ES-I3 (cell line): ENCODE measurements at regions not wholly inside any gene's neighbourhood (a gene's known extent, or its start where the extent isn't known, plus 50 kb on each side); places are given as distances from the start of the nearest gene placed in this dataset.

Experiments used
- H3K36me3 ChIP-seq: 2 replicates; pipeline ENCODE4 v1.6.1; 2013; ENCODE audit warnings: mild to moderate bottlenecking, low read length, control low read depth, moderate library complexity; ENCODE audit not compliant: insufficient read depth
- H3K4me1 ChIP-seq: 2 replicates; pipeline ENCODE4 v1.6.1; 2013; ENCODE audit warnings: mild to moderate bottlenecking, control low read depth, low read length; ENCODE audit not compliant: insufficient read depth
- H3K9ac ChIP-seq: 2 replicates; pipeline ENCODE4 v1.6.1; 2013; ENCODE audit warnings: low read depth, mild to moderate bottlenecking, low read length, moderate library complexity
- H3K9me3 ChIP-seq: 2 replicates; pipeline ENCODE4 v1.6.1; 2013; ENCODE audit warnings: mild to moderate bottlenecking, low read length, moderate library complexity; ENCODE audit not compliant: control insufficient read depth, insufficient read depth

DNA sequence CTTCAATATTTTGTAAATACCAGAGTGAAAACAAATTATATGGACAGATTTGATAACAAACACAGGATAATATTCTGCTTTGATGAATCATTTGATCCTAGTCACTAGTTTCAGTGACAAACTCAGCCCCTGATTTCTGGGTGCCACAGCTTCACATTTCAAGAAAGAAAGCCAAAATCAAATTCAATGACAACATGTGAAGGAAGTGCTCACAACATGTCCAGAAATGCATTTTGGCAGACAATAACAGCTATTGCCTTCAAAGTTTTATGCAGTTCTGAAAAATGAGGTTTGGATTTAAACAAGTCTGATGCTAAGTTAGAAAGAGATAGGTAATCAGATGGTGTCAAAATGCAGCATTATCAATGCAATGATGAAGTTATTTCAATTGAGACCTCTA, 106.9 kb upstream of the PIEZO2 start:
- no peaks in the 10 kb centered on the region for H3K9me3 ChIP-seq
- H3K4me1 ChIP-seq = peaks cover 1% of the 10 kb centered on the region; the same call in 1 of the 2 replicates
- H3K9ac ChIP-seq = no peak overlapping the region
- H3K36me3 ChIP-seq = no peaks in the 10 kb centered on the region

DNA sequence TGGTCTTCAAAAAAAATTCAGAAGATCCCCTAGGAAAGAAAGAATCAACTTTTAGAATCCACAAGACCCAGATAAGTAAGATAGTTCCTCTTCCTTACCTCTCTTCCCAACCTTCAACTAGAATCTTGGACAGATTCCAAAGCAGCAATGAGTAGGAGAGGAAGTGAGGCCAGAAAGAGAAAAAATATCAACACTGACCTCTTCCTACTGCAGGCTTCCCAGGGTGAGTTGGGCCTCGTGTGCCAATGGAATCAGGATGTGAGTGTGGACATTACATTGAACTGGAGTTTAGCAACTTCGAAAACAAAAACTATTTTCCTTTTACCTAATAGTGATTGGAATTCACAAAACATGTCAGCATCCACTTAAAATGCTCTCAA, 102.5 kb upstream of the PIEZO2 start:
- H3K4me1 ChIP-seq = no peaks in the 10 kb centered on the region
- no peaks in the 10 kb centered on the region for H3K9me3 ChIP-seq
- H3K36me3 ChIP-seq = no peaks in the 10 kb centered on the region
- no peak overlapping the region for H3K9ac ChIP-seq

DNA sequence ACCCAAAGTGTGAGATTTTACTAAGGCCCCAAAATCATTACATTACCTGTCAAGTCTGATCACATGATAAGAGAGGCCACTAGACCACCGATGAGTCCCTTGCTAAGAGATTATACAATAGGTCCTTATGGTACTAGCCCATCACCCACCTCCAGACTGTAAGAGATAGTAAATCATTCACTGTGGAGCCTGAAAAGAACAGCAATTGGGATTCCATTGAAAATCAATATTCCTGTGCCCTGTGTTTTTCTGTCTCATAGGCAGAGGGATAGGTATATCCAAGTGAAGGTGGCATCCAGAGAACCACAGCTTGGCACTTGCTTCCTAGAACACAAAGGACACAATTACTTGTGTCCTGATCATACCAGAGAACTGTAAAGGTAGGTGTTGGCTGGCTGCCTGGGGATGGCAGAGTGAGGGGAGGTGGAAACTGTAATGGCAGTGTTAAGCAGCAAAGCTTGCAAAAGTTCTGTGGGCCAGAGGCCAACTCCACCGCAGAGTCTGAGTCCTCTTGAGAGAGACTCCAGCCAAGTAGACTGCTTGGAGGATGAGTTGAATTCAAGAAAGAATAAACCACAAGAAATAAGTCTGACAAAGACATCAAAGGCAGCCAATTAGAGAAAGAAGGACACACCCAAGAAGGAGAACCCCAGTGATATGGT, 102.0 kb upstream of the PIEZO2 start:
- Histone ChIP-seq H3K9me3 (no peaks in the 10 kb centered on the region), H3K4me1 (no peaks in the 10 kb centered on the region), H3K9ac (no peak overlapping the region), H3K36me3 (no peaks in the 10 kb centered on the region)

DNA sequence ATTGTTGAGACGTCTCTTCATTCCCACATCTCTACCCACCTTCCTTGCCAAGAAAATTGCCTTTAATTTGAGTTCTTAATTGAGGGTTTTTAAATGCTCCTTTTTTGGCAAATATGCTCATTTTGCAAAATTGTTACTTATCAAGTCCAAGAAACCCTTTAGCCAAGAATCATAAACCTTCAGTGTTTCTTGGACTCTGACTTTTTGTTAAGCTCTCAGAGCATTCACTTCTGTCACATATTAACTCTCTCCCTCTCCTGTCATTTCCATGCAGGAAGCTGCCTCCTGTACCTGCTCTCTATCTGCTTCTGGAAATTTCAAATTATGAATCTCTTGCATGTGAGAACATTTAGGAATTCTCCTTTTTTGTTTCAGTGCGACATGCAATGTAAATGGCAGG, 100.0 kb upstream of the PIEZO2 start:
- H3K36me3 ChIP-seq = no peaks in the 10 kb centered on the region
- H3K9ac ChIP-seq = no peak overlapping the region
- H3K9me3 ChIP-seq = no peaks in the 10 kb centered on the region
- no peaks in the 10 kb centered on the region for H3K4me1 ChIP-seq

DNA sequence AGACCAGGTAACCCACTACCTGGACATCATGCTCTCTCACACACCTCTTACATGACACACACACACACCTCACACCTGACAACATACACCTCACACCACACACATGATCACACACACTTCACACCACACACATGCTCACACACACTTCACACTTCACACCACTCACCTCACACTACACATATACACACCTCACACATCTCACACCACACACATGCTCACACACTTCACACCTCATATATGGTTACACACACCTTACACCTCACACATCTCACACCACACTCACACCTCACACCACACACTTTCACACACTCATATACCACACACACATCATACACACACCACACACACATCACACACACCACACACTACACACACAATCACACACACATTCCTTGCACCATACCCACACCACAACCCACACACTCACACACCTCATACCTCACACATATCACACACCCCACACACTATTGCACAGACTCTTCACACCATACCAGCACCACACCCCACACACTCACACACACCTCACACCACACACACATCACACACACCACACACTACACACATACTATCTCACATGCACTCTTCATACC, 98.1 kb upstream of the PIEZO2 start:
- H3K36me3 ChIP-seq = no peaks in the 10 kb centered on the region
- no peak overlapping the region for H3K9ac ChIP-seq
- no peaks in the 10 kb centered on the region for H3K4me1 ChIP-seq
- no peaks in the 10 kb centered on the region for H3K9me3 ChIP-seq

DNA sequence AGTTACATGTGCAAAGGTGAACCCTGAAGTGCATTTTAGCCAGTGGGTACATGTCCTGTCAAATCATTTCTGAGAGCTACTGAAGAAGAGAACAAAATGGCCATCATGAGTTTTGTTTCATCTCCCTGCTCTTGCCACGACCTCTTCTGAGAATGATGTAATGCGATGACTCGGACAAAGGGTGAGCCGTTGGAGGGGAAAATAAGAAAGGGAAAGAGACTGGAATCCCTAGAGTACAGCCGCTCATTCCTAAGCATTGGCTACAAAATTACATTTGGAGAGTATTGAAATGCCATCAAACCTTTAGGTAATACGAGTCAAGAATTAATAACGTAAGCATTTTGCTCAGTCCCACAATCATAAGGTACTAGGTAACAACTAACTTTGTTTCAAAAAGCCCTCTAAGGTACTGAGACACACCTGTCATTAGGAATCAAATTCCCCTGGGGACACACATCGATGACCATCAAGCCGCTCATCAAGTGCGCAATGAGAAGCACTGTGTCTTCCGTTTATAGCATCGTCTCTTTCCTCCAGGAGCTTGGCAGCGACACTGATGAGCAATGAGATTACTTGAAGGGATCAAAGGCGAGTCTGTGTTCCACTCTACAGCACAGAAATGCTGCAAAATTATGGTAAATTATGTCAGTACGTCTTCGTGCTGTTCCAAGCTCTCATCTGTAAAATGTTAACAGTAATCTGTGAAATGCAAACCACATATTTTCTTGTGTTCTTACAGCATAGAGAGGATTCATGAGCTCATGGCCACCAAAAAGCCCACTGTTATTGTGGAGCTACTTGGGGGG, 97.3 kb upstream of the PIEZO2 start:
- no peaks in the 10 kb centered on the region for H3K36me3 ChIP-seq
- H3K9me3 ChIP-seq = no peaks in the 10 kb centered on the region
- H3K4me1 ChIP-seq = no peaks in the 10 kb centered on the region

DNA sequence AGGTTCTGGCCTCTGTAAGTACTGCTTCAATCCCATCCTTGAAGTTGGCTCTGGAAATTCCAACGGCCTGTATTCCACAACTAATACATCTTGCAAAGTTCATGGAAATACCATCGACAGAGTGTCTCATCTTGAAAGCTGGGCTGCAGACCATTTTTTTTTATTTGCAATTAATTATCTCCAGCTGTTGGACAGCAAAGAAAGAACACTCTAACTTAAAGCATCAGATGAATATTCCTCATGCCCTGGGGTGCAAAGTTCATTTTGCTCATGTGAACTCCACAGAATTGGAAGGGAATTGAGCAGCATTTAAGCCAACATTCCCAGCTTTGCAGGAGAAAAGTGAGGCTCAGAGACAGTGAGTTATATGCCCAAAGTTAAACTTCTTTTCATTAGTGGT, 96.5 kb upstream of the PIEZO2 start:
- H3K36me3 ChIP-seq = no peaks in the 10 kb centered on the region
- no peaks in the 10 kb centered on the region for H3K9me3 ChIP-seq
- no peaks in the 10 kb centered on the region for H3K4me1 ChIP-seq
- H3K9ac ChIP-seq = no peak overlapping the region

More for the DNA sequence above, 97.3 kb upstream of the PIEZO2 start:
- no peak overlapping the region for H3K9ac ChIP-seq

DNA sequence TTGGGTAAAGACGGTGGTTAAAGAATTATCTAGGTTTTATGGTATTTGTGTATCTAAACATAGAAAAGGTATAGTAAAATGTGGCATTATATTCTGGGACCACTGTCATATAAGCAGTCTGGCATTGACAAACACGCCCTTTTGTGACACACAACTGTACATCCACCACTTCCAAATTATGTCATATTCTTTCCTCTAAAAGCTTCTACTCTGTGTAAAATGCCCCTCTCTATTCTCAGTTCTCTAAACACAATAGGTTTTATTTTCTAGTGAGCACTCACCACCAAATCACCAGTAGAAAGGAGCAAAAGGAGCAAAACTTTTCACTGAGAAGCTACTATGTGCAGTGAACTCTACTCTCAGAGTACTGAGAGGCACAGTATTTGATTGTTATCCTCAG, 88.1 kb upstream of the PIEZO2 start:
- no peaks in the 10 kb centered on the region for H3K9me3 ChIP-seq
- H3K4me1 ChIP-seq = no peaks in the 10 kb centered on the region
- H3K36me3 ChIP-seq = no peaks in the 10 kb centered on the region
- H3K9ac ChIP-seq = no peak overlapping the region

DNA sequence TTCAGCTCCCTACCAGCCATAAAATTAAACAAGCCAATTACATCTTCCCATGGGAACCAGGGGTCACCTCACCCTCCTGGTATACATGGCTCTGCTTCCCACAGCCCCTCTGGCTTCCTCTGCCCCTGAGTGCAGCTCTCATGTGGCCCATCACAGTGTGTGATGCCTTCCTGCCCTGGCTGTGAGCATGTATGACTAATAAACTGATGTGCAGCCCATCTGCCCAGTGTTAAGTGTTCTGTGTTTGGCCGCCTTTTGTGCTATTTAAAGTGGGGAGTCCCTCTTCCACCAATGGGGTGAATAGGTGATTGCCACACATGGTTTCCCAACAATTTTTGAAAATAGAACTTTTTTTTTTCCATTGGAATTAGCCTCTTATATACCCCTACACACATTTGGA, 87.7 kb upstream of the PIEZO2 start:
- Histone ChIP-seq H3K4me1 (no peaks in the 10 kb centered on the region), H3K9ac (no peak overlapping the region), H3K9me3 (no peaks in the 10 kb centered on the region), H3K36me3 (no peaks in the 10 kb centered on the region)

DNA sequence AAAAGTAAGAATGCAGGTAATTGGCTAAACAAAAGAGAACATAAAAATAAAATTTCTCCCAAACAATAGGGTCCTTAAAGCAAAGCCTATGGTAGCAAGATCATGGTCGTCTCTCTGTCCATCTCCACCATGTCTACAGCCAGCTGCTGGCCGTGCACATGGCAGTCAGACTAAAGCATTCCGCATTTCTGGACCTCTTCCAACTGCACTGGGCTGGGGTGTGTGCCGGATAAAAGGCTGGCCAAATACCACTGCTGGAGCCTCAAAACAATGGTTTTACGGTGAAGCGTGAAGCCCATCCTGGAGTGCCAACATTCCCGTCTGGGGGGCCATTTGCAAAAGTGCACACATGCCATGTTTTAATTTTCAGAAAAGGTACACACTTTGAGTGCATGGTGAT, 74.8 kb upstream of the PIEZO2 start:
- Histone ChIP-seq H3K4me1 (no peaks in the 10 kb centered on the region), H3K9me3 (no peaks in the 10 kb centered on the region), H3K9ac (no peak overlapping the region), H3K36me3 (no peaks in the 10 kb centered on the region)

DNA sequence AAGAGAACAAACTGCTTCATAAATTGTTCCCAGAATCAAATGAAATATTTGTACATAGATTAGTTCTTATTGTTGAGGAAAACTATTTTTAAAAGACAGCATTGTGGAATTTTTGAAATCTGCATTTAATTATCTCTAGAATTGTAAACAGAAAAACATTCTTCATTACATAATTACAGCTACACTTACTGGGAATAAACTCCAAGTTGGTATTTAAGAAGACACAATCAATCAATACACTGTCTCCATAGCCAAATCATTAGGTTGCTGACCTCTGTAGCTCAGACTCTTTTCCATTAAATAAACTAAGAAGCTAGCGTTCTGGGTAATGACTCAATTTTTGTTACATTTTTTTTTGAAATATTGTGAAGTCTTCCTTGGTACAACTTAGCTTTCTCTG, 70.2 kb upstream of the PIEZO2 start:
- Histone ChIP-seq H3K36me3 (no peaks in the 10 kb centered on the region), H3K9me3 (no peaks in the 10 kb centered on the region), H3K4me1 (no peaks in the 10 kb centered on the region), H3K9ac (no peak overlapping the region)

DNA sequence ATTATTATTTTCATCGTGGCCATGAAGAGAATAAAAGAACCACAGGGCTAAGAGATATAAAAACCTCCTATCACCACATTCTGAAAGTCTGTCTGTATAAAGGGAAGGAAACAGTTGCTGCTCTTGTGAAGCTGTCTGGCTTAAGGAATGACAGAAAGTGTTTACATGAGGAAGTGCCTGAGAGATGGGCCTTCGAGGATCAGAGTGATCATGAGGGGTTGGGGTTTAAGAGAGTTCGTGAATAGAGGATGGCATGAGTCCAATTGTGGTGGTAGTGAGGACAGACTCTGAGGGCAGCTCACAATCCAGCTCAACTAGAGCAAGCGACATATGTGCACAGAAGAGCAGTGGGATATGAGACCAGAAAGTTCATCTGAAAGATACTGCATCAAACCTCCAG, 65.8 kb upstream of the PIEZO2 start:
- H3K36me3 ChIP-seq = no peaks in the 10 kb centered on the region
- H3K9ac ChIP-seq = no peak overlapping the region
- no peaks in the 10 kb centered on the region for H3K9me3 ChIP-seq
- no peaks in the 10 kb centered on the region for H3K4me1 ChIP-seq

DNA sequence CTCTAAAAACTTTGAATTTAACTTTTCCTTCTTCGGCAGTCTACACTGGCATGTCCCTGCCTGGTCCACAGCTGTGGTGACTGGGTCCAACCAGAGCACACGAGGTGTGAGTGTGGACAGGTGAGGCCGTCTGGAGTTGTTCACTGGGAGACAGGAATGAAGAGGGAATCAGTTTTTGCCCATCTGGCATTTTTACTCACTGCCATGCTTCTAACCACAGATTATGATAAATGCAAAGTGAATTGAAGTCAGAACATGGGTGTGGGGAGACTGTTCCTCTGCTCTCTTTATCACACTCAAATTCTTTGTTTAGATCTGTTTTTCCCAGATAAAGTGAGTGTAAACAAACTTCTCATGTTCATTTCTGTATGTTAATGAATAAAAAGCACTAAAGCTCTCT, 54.7 kb upstream of the PIEZO2 start:
- H3K4me1 ChIP-seq = no peaks in the 10 kb centered on the region
- H3K9ac ChIP-seq = no peak overlapping the region
- H3K9me3 ChIP-seq = no peaks in the 10 kb centered on the region; the same call in 1 of the 2 replicates
- H3K36me3 ChIP-seq = no peaks in the 10 kb centered on the region

DNA sequence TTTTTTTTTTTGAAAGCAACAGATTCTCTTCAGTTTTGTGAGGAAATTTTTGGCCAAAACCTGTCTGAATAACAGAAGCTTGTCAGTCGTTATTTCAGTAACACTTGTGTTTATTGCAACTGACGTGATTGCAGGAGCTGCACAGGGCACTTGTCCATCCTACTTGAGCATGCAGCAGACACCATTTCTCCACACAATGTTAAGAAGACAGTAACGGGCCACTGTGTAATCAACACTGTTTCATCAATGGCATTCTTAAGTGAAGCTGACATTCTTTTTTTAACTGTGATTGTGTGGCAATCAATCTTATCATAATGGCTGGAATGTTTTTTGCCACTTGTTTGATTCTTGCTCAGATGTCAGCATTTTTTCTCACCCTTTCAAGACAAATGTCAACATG, 50.1 kb upstream of the PIEZO2 start:
- Histone ChIP-seq H3K9me3 (no peaks in the 10 kb centered on the region), H3K9ac (no peak overlapping the region), H3K36me3 (no peaks in the 10 kb centered on the region), H3K4me1 (no peaks in the 10 kb centered on the region)
